ENCODE measurements at regions not wholly inside any gene's neighbourhood (a gene's known extent, or its start where the extent isn't known, plus 50 kb on each side); places are given as distances from the start of the nearest gene placed in this dataset.
"Not testable (repeated sequence)": the region's sequence is repeated elsewhere in the genome, so short reads cannot be mapped to it uniquely, and the experiment has no call there.

- DNase-seq, result no peak
Measured at GRCh38 chr2:128605421-128605820, 286.8 kb upstream of the HS6ST1 start.

DNA sequence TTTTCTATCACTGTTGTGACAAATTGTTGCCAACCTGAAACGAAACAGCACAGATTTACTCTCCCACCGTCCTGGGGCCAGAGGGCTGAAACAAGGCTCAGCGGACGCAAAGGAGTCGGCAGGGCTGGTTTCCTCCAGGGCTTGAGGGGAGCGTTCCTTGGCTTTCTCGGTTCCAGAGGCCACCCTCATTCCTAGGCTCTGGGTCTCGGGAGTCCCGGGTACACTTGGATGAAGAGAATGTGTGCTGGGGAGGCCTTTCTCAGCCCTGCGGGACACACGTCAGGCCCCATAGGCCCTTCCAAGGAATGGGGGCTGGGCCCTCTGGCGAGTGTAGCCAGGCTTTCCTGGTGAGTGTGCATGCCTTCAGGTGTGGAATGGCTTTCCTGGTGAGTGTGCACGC is 287.3 kb upstream of the HS6ST1 start:
- DNase-seq, result no peak

- DNase-seq, result no peak
Measured at GRCh38 chr2:128606837-128607236, 288.2 kb upstream of the HS6ST1 start.

DNA sequence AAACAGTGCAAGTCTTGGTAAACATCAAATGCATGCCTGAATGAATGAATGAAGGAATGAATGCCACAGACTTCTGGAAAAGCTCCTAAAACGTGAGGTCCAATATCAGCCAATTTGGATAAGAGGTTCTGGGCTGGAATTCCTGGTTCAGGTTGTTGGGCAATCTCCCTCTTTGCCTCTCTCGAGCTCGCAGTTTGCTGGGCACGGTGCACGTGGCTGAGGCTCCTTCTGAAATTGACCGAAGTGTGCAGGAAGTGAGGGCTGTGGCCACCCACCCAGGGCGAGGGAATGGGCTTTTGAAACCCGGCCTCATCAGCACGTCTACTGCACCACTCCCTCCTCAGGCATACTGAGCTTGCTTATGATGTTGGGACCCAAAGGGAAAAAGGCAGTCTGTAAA is 288.8 kb upstream of the HS6ST1 start:
- DNase-seq, result no peak

GRCh38 chr2:128607911-128608506 is 289.3 kb upstream of the HS6ST1 start:
- DNase-seq, result no peak

- DNase-seq, result no peak
Measured at GRCh38 chr2:128608921-128609880, 290.5 kb upstream of the HS6ST1 start.

- DNase-seq, result no peak
Measured at GRCh38 chr2:128610496-128610895, 291.8 kb upstream of the HS6ST1 start.

DNA sequence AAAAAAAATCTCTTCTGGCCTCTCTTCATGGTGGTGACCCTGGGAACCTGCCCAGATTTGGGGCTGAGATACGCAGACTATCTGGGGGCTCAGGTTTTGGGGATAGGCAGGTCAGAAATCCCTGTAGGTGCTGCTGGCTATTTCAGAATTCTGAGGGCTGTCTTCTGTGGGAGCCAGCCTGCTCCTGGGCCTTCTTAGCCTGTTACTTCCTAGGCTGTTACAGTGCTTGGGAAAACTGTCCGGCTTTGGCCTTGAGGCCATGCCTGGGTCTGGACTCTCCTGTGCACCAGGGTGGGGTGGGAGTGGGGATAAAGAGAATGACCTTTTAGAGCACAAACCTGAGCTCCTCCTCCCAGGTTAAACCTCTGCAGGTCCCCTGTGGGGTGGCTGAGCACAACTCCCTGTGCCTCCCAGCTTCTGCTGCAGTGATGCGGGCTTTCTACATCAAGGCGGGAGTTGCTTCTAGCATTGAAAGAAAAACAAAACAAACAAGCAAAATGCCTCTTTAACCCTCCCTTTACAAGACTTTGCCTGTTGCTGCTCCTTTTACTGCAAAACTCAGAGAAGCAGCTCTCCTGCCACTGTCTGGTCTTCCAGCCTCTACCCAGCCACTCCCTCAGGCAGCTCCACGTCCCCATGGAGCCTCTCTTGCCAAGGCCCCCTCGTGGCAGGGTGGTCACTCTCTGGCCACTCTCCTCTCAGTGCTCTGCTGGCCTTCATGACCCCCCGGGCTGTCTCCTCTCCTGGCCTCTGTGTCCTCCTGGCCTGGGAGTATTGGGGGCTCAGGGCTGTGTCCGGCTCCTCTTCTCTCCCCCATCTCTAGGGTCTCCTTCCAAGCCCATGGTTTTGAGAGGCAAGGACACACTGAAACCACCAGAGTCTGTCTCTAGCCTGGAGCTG is 293.0 kb upstream of the HS6ST1 start:
- DNase-seq, result no peak

DNA sequence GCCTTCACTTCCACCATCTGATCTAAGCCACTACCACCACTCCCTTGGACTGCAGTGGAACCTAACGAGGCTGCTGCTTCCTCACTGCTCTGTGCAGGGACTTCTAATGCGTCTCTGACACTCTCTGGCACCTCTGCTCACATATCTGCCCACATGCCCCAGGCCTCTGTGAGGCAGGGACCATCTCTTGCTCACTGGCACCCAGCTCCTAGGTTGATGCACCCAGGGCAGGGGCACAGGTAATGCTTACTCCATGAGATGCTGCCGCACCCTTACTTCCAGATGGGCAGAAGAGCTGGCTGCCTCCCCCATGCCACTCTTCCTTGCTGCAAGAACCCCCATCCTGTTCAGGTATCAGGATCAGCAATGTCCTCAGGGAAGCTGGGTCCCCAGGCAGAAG is 294.0 kb upstream of the HS6ST1 start:
- no peak for DNase-seq

GRCh38 chr2:128613351-128613750 is 294.7 kb upstream of the HS6ST1 start:
- DNase-seq, result no peak

GRCh38 chr2:128613876-128614275 is 295.2 kb upstream of the HS6ST1 start:
- no peak for DNase-seq

DNA sequence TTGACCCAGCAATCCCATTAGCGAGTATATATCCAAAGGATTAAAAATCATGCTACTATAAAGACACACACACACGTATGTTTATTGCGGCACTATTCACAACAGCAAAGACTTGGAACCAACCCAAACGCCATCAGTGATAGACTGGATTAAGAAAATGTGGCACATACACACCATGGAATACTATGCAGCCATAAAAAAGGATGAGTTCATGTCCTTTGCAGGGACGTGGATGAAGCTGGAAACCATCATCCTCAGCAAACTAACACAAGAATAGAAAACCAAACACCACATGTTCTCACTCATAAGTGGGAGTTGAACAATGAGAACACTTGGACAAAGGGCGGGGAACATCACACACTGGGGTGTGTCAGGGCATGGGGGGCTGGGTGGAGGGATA is 296.2 kb upstream of the HS6ST1 start:
- DNase-seq, result not testable (repeated sequence)

- DNase-seq, result no peak
Measured at GRCh38 chr2:128615571-128615970, 296.9 kb upstream of the HS6ST1 start.

DNA sequence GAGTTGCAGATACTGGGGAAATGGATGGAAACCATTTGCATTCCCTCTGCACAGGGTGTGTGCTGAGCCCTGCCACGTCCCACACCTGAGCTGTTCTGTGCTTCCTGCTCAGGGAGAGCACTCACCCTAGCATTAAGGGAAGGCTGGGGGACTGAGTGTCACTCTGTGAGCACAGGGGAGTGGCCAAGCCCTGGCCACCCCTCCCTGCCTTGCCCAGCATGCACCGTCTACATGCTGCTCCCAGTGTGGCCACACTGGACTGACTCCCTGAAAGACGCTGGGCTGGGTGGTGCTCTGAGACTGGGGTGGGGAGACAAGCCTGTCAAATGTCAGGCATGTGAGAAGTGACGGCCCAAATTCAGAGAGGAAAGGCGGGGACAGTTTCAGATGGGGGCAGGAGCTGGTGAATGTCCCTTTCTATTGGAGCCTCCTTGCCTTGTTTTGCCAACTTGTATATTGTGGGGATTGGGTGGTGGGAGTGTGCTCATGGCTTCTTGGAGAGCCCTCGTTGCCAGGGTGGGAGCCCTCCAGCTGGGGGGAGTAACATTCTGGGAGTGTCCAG is 298.4 kb upstream of the HS6ST1 start:
- no peak for DNase-seq

DNA sequence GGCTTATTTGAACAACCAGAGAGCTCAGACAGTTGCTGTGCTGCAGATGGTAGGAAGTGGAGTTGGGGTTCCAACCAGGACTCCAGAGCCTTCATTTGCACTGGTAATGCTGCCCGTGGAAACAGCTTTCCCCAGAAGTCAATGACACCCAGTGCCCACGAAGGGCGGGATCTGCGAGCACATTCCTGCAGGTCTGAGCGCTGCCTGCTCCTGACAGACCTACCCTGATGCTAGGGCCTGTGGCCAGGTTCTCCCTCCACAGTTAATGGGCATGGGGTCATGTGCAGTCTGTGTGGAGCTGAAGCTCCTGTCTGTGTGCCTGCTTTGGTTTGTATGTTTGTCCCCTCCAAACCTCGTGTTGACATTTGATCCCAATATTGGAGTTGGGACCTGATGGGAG is 299.0 kb upstream of the HS6ST1 start:
- no peak for DNase-seq

GRCh38 chr2:128618642-128619041 is 300.0 kb upstream of the HS6ST1 start:
- DNase-seq, result no peak

- no peak for DNase-seq
Measured at GRCh38 chr2:128619471-128620325, 301.0 kb upstream of the HS6ST1 start.

- DNase-seq, result no peak
Measured at GRCh38 chr2:128621074-128621473, 302.4 kb upstream of the HS6ST1 start.

GRCh38 chr2:128622371-128622770 is 303.7 kb upstream of the HS6ST1 start:
- peak in 1 of 2 donors; percentile 18 for DNase-seq

DNA sequence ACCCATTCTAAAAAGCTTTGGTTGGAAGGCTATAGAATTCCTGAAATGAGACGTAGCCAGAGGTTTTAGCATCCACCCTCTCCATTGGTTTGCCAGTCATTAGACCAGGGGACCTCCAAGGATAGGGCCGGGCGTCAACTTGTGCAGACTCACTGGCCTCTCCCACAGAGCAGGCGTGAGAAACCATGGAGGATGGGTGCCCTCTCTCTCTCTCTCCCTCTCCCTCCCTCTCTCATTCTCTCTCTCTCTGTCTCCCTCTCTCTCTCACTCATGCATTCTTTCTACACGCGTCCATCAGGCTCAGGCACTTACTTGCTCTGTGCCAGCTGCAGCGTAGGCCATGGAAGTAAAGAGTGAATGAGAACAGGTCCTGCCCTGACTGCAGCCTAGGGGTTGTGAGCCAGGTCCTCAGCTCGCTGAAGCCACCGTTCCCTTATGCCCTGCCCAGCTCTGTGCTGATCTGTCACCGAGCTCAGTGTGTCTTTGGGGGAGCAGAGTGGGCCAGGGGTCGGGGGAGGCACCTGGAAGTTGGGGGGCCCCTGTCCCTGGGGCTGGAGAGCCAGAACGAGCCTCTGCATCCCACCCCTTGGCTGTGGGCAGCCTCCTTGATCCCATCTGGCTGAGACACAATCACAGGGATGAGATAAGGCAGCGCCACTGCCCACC is 304.4 kb upstream of the HS6ST1 start:
- no peak for DNase-seq
